PC-9 (cell line): ENCODE measurements at regions not wholly inside any gene's neighbourhood (a gene's known extent, or its start where the extent isn't known, plus 50 kb on each side); places are given as distances from the start of the nearest gene placed in this dataset.

Experiments used
- CTCF ChIP-seq: fragments of 200-600 bp; sonication (generic); conservative IDR thresholded peaks from 2 replicates; pipeline ENCODE4 v1.6.1; 2017; ENCODE audit warnings: mixed run types, antibody characterized with exemption, mild to moderate bottlenecking, moderate library complexity
- EZH2 ChIP-seq: fragments of 200-600 bp; sonication (generic); IDR thresholded peaks from 2 replicates; pipeline ENCODE4 v1.8.0; 2017; ENCODE audit warnings: antibody characterized with exemption, low read depth

GRCh38 chr13:31495336-31495735 lies 244.0 kb upstream of the RXFP2 start:
- no peak for TF ChIP-seq EZH2
- TF ChIP-seq CTCF = no peak
